ENCODE measurements at regions not wholly inside any gene's neighbourhood (a gene's known extent, or its start where the extent isn't known, plus 50 kb on each side); places are given as distances from the start of the nearest gene placed in this dataset.

- H3K27me3 ChIP-seq (ENCODE audit: insufficient read depth, low read depth, low read length): no peaks in the 10 kb centered on the region
- H2AFZ ChIP-seq (ENCODE audit: low read depth, low read length): no peak overlapping the region
- H3F3A ChIP-seq (ENCODE audit: insufficient read depth, low read length, poor library complexity, severe bottlenecking): peaks cover 2% of the 10 kb centered on the region
- no peaks in the 10 kb centered on the region for H3K9me2 ChIP-seq (ENCODE audit: insufficient read depth, low read length)
- H3K9me3 ChIP-seq (ENCODE audit: low read length): no peaks in the 10 kb centered on the region
- H3K4me3 ChIP-seq (ENCODE audit: low read length): no peak overlapping the region
- no peaks in the 10 kb centered on the region for H4K20me1 ChIP-seq (ENCODE audit: insufficient read depth)
- peaks cover 3% of the 10 kb centered on the region for H3K36me3 ChIP-seq (ENCODE audit: insufficient read depth, low read length)
- TF ChIP-seq TAF1 (IDR thresholded peaks at IDR 0.05; ENCODE audit: low read depth): no peak
- H3K9ac ChIP-seq (ENCODE audit: low read length): no peak overlapping the region
- H3K27ac ChIP-seq (ENCODE audit: low read length): no peak overlapping the region
- H3K4me2 ChIP-seq (ENCODE audit: low read length): no peak overlapping the region
- H3K79me2 ChIP-seq (replicated peaks; ENCODE audit: insufficient read depth, low read length): no peaks in the 10 kb centered on the region
Observed at GRCh38 chr12:97989366-97989940, 525.9 kb upstream of the TMPO start.

GRCh38 chr12:97994746-97995484, 520.5 kb upstream of the TMPO start:
- Histone ChIP-seq H3K4me2 (ENCODE audit: low read length) (no peak overlapping the region), H3K27ac (ENCODE audit: low read length) (peak overlapping the region; percentile 35), H2AFZ (ENCODE audit: low read depth, low read length) (no peak overlapping the region), H3K27me3 (ENCODE audit: insufficient read depth, low read depth, low read length) (no peaks in the 10 kb centered on the region), H3K4me3 (ENCODE audit: low read length) (no peak overlapping the region), H3K9me3 (ENCODE audit: low read length) (no peaks in the 10 kb centered on the region), H3K79me2 (replicated peaks; ENCODE audit: insufficient read depth, low read length) (no peaks in the 10 kb centered on the region), H3F3A (ENCODE audit: insufficient read depth, low read length, poor library complexity, severe bottlenecking) (peaks cover 6% of the 10 kb centered on the region), H4K20me1 (ENCODE audit: insufficient read depth) (no peaks in the 10 kb centered on the region), H3K9me2 (ENCODE audit: insufficient read depth, low read length) (no peaks in the 10 kb centered on the region), H3K9ac (ENCODE audit: low read length) (no peak overlapping the region), H3K36me3 (ENCODE audit: insufficient read depth, low read length) (peaks cover 3% of the 10 kb centered on the region)
- TF ChIP-seq POLR2AphosphoS5 (IDR thresholded peaks at IDR 0.05) (peak; percentile 74), RAD21 (conservative IDR thresholded peaks at IDR 0.05) (no peak), EP300 (conservative IDR thresholded peaks at IDR 0.05; ENCODE audit: poor library complexity, severe bottlenecking) (peak; percentile 93)

DNA sequence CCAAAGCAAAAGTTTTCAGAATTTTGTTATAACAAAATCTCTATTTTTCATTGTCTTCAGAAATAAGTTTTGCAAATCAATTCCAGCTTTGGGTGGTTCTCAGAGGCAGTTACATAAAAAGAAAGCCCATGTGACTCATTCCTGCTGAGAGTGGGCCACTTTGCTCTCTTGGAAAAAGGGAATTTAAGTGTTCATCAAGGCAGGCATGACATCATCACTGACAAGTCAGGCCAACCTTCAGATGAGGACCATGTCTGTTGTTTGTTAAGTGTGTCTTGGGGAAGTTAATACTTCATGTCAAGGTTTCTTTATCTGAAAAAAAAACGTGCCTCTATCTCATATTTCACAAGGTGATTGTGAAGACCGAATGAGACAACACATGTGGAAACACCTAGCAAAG, 519.8 kb upstream of the TMPO start:
- H4K20me1 ChIP-seq (ENCODE audit: insufficient read depth): no peaks in the 10 kb centered on the region
- no peak overlapping the region for H3K9ac ChIP-seq (ENCODE audit: low read length)
- TF ChIP-seq POLR2AphosphoS5 (IDR thresholded peaks at IDR 0.05) (no peak), EZH2 (IDR thresholded peaks at IDR 0.05; ENCODE audit: borderline replicate concordance, insufficient read depth, low read length, poor library complexity, severe bottlenecking) (no peak)
- peak overlapping the region; percentile 12 for H3K27ac ChIP-seq (ENCODE audit: low read length)
- no peaks in the 10 kb centered on the region for H3K27me3 ChIP-seq (ENCODE audit: insufficient read depth, low read depth, low read length)
- no peak overlapping the region for H3K4me3 ChIP-seq (ENCODE audit: low read length)
- peaks cover 6% of the 10 kb centered on the region for H3F3A ChIP-seq (ENCODE audit: insufficient read depth, low read length, poor library complexity, severe bottlenecking)
- no peak overlapping the region for H3K4me2 ChIP-seq (ENCODE audit: low read length)
- H2AFZ ChIP-seq (ENCODE audit: low read depth, low read length): no peak overlapping the region
- H3K79me2 ChIP-seq (replicated peaks; ENCODE audit: insufficient read depth, low read length): no peaks in the 10 kb centered on the region
- no peaks in the 10 kb centered on the region for H3K9me3 ChIP-seq (ENCODE audit: low read length)
- peaks cover 3% of the 10 kb centered on the region for H3K36me3 ChIP-seq (ENCODE audit: insufficient read depth, low read length)
- no peaks in the 10 kb centered on the region for H3K9me2 ChIP-seq (ENCODE audit: insufficient read depth, low read length)

GRCh38 chr12:98001430-98001829, 514.0 kb upstream of the TMPO start:
- H3K4me2 ChIP-seq (ENCODE audit: low read length): no peak overlapping the region
- no peak for TF ChIP-seq TAF1 (IDR thresholded peaks at IDR 0.05; ENCODE audit: low read depth)
- no peak for TF ChIP-seq CTCF (IDR thresholded peaks at IDR 0.05; ENCODE audit: poor library complexity, severe bottlenecking)
- no peak for TF ChIP-seq REST (IDR thresholded peaks at IDR 0.05; ENCODE audit: borderline replicate concordance)
- no peak for TF ChIP-seq POLR2AphosphoS5 (IDR thresholded peaks at IDR 0.05)
- H3K9ac ChIP-seq (ENCODE audit: low read length): no peak overlapping the region
- H3K36me3 ChIP-seq (ENCODE audit: insufficient read depth, low read length): no peaks in the 10 kb centered on the region
- H2AFZ ChIP-seq (ENCODE audit: low read depth, low read length): no peak overlapping the region
- no peaks in the 10 kb centered on the region for H4K20me1 ChIP-seq (ENCODE audit: insufficient read depth)
- H3K79me2 ChIP-seq (replicated peaks; ENCODE audit: insufficient read depth, low read length): no peaks in the 10 kb centered on the region
- H3K27ac ChIP-seq (ENCODE audit: low read length): no peak overlapping the region
- H3K9me2 ChIP-seq (ENCODE audit: insufficient read depth, low read length): no peaks in the 10 kb centered on the region
- H3K4me3 ChIP-seq (ENCODE audit: low read length): no peak overlapping the region
- no peaks in the 10 kb centered on the region for H3F3A ChIP-seq (ENCODE audit: insufficient read depth, low read length, poor library complexity, severe bottlenecking)
- no peaks in the 10 kb centered on the region for H3K27me3 ChIP-seq (ENCODE audit: insufficient read depth, low read depth, low read length)
- H3K9me3 ChIP-seq (ENCODE audit: low read length): no peaks in the 10 kb centered on the region

Measured in neural cell (in vitro differentiated cells).